ENCODE measurements at regions not wholly inside any gene's neighbourhood (a gene's known extent, or its start where the extent isn't known, plus 50 kb on each side); places are given as distances from the start of the nearest gene placed in this dataset.
"Not testable (repeated sequence)": the region's sequence is repeated elsewhere in the genome, so short reads cannot be mapped to it uniquely, and the experiment has no call there.

- no peak for DNase-seq (ENCODE audit: low spot score)
These were observed 616.1 kb downstream of the MAFB start for GRCh38 chr20:40072907-40073306.

GRCh38 chr20:40056171-40056570 lies 632.9 kb downstream of the MAFB start:
- no peak for DNase-seq (ENCODE audit: low spot score)

- no peak for DNase-seq (ENCODE audit: low spot score)
These were observed 633.3 kb downstream of the MAFB start for GRCh38 chr20:40055711-40056110.

DNA sequence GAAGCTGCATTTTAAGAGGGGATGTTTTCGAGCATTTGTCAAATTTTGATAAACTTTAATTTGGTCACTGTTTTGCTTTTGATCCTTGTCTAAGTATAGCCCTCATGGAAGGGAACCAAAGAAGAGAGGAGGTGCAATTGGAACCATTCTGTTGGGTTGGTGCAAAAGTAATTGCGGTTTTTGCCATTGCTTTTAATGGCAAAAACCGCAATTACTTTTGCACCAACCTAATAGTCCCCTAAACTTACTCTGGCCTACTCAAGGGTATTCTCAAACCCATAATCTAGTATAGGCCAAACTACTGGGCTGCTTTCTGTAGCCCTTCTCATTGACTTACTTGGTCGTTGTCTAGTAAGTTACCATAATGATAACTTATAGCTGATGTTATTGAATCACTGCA lies 634.7 kb downstream of the MAFB start:
- DNase-seq (ENCODE audit: low spot score), result no peak

DNA sequence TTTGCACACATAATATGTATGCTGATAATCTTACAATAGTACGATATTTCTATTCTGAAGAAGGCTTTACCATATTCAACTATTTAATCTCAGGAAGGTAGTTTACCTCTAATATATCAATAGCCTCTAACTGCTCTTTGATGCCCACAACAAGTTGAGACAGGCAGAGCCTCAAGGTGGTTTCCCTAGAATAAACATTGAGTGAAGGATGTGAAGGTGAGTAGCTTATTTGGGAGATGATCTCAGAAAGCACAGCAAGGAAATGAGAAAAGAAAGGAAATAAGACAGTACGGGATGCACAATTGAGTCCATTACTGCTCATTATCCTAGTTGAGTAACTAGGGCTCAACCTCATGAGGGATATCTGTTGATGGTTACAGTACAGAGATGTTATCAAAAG lies 638.4 kb downstream of the MAFB start:
- no peak for DNase-seq (ENCODE audit: low spot score)

GRCh38 chr20:40049854-40050253 lies 639.2 kb downstream of the MAFB start:
- DNase-seq (ENCODE audit: low spot score), result no peak

- no peak for DNase-seq (ENCODE audit: low spot score)
These were observed 642.3 kb downstream of the MAFB start for GRCh38 chr20:40046703-40047102.

DNA sequence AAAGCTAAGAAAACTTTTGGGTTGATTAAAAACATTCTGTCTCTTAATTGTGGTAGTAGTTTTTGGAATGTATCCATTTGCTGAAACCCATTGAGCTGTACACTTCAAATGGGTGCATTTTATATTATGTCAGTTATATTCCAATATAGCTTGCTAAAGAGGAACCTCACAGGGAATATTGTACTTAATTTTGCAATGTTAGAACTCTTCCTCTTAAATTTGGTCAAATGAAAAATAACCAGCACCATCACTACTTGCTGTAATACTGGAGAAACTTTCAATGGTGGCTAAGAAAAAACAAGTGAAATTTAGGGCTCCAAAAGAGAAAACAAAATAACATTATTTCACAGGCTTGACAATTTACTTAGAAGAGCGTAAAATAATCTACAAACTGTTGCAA lies 651.5 kb downstream of the MAFB start:
- DNase-seq (ENCODE audit: low spot score), result no peak

GRCh38 chr20:40029589-40029988 lies 659.4 kb downstream of the MAFB start:
- DNase-seq (ENCODE audit: low spot score), result no peak

DNA sequence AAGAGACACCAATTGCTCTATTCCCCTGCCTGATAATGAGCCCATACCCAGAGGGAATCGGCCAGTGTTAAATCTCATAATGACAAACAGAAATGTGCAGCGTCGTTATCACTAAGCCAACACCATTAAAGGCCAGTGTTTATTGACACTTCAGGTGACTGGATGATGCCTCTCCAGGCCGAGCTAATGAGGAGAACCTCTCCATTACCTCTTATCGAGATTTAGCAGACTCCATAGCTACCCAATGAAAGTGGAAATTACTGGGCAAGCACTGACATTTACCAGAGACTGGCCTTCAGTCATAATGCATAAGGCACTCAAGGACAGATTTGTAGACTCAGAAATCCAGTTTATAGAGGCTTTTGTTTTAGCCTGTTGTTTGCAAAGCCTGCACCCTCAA lies 669.5 kb downstream of the MAFB start:
- no peak for DNase-seq (ENCODE audit: low spot score)

GRCh38 chr20:40017765-40018164 lies 671.3 kb downstream of the MAFB start:
- DNase-seq (ENCODE audit: low spot score), result no peak

DNA sequence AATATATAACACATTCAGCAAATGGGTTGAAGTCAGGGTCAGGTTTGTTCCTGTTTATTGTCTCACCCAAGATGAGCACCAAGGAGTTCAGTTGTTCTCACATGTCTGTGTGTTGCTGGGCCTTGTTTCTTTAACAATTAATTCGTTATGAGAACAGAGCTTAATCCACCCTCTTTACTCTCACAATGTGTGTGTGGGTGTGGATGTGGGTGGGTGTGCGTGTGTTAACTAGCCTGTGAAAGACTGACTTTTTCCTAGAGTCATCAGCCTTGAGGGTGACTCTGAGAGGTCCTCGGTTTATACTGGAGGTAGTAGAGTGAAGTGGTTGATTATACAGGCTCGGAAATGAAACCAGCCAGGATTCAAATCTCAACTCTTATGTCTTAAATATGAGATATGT lies 672.1 kb downstream of the MAFB start:
- no peak for DNase-seq (ENCODE audit: low spot score)

- no peak for DNase-seq (ENCODE audit: low spot score)
These were observed 672.6 kb downstream of the MAFB start for GRCh38 chr20:40016392-40016791.

- DNase-seq (ENCODE audit: low spot score), result not testable (repeated sequence)
These were observed 677.0 kb downstream of the MAFB start for GRCh38 chr20:40012026-40012425.

DNA sequence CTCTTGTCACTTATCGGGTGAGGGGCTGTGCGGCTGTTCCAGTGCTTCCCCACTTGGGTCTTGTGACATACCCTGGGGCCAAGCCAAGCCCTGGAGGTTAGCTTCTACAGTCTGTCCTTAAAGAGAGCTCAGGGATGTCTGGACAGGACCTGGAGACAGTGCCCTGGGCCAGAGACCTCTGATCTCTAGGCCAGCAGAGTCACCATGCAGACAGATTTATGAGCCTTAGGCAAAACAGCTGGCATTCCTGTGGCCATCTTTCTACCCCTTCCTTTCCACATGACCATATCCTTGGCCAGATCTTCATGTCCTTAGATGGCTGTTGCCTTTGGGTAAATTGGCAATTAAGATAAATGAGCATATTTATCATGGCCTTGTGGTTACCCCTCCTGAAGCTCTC lies 678.6 kb downstream of the MAFB start:
- no peak for DNase-seq (ENCODE audit: low spot score)

DNA sequence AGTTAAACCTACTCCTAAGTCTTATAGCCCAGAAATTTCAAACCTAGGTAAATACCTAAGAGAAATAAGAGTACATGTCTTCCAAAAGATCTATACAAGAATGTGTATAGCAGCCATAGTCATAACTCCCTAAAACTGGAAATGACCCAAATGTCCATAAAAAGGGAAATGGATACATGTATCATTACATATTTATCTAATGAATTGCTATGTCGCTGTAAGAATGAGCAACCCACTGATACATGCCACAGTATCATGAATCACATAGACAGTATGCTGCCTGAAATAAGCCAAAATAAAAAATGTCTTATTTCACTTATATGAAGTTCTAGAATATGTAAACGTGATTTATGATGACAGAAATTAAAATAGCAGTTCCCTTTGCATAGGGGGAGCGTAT lies 679.5 kb downstream of the MAFB start:
- no peak for DNase-seq (ENCODE audit: low spot score)

- no peak for DNase-seq (ENCODE audit: low spot score)
These were observed 680.9 kb downstream of the MAFB start for GRCh38 chr20:40008177-40008576.

GRCh38 chr20:40006168-40006860 lies 682.7 kb downstream of the MAFB start:
- DNase-seq (ENCODE audit: low spot score), result no peak

GRCh38 chr20:40004092-40004491 lies 684.9 kb downstream of the MAFB start:
- DNase-seq (ENCODE audit: low spot score), result not testable (repeated sequence)

DNA sequence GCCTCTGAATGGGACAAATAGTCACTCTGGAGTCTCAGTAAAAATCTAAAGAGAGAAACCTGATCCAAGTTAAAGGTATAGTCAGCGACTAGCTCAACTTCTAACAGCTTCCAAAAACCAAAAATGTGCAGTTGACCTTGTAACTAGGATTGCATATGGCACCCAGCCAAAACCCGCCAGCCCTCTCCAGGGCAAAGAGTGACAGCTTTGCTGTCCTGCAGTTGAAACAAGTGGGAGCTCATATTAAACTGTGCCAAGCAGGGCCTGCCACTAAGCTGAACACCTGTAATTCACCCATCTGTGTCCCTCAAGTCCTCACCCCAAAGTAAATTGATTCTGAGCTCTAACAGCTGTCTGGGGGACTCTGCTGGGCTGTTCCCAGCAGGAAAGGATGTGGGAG lies 695.3 kb downstream of the MAFB start:
- no peak for DNase-seq (ENCODE audit: low spot score)

DNA sequence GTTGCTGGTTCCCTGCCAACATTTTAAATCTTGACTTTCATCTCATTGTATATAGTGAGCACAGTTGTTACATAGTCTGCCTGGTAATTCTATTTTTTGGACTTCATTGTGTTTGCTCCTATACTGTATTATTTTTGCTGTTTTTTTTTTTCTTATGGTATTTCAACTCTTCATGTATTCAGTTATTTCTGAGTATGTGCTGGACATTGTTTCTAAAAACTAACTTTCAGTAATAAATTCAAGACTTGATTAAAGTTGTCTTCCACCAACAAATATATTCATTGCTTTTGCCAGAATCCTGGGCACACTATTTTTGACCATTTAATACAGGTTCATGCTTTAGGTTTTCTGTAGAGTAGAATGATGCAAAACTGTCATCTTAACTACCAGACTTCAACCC lies 698.3 kb downstream of the MAFB start:
- no peak for DNase-seq (ENCODE audit: low spot score)

DNA sequence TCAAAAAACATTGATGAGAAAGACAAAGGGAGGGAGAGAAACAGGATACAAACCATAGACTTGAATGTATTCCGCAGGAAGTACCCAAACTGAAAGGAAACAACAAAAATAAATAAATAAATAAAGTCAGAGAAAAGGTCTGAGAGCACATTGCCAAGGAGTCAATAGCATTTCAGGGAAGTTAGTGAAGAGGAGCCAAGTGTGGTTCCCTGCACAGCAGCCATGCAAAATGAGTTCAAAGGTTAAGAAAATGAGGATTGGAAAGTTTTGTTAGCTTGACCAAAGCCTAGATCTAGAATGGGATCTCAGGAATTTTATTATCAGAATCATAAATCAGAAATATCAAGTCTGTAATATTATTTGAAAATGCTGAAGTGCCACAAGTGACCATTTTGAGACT lies 700.0 kb downstream of the MAFB start:
- DNase-seq (ENCODE audit: low spot score), result no peak

GRCh38 chr20:39986173-39986904 lies 702.7 kb downstream of the MAFB start:
- no peak for DNase-seq (ENCODE audit: low spot score)

DNA sequence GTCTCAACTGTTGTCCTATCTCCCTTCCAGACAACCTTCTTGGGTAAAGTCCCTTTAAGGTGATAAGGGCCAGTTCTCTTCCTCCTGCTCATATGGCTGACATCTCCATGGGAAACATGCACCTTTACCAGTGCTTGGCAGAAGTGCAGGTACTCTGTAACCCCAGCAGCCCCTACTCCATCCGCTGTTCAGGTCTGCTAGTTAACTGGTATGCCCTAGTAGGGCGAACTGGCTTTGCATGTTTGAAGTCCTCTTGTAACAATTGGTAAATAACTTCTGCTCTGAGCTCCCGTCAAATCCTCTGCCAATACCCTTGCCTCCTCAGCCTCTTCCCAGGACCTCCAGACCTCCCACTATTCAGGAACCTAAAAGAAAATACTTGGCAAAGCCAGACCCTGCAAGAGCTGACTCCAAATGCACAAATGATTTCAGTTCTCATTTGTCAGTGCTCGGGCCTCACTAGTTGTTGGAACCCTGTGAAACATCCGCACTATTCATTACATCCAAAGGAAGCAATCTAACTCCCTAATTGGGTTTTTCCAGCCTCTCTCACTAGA lies 703.7 kb downstream of the MAFB start:
- no peak for DNase-seq (ENCODE audit: low spot score)
